GM13976 (cell line): ENCODE measurements at regions not wholly inside any gene's neighbourhood (a gene's known extent, or its start where the extent isn't known, plus 50 kb on each side); places are given as distances from the start of the nearest gene placed in this dataset.
"Not testable (repeated sequence)": the region's sequence is repeated elsewhere in the genome, so short reads cannot be mapped to it uniquely, and the experiment has no call there.

Experiments
- DNase-seq: peaks from one replicate; pipeline ENCODE4 v3.0.0; 2012; ENCODE audit warnings: low spot score
- CTCF ChIP-seq: IDR thresholded peaks from 2 replicates; pipeline ENCODE4 v1.5.1; 2012; ENCODE audit warnings: borderline replicate concordance, mild to moderate bottlenecking; ENCODE audit not compliant: insufficient read depth; ENCODE audit errors: extremely low read depth, missing control alignments, control extremely low read depth
- in situ Hi-C: fragments of 300-500 bp; cut with MboI; formaldehyde crosslinking; loops from one replicate; pipeline ENCODE4 v1.12.0; 2022; ENCODE audit warnings: low sequenced_read_pairs, mixed read lengths, inconsistent platforms; ENCODE audit not compliant: unreplicated experiment

- in situ Hi-C loops: no loop called here
- TF ChIP-seq CTCF: no peak
- no peak for DNase-seq
These were observed 518.1 kb downstream of the UQCRFS1 start for GRCh38 chr19:28694812-28695211.

- in situ Hi-C loops: no loop called here
- TF ChIP-seq CTCF: no peak
- DNase-seq: no peak
These were observed 521.3 kb downstream of the UQCRFS1 start for GRCh38 chr19:28691683-28692082.

GRCh38 chr19:28689464-28689863 lies 523.5 kb downstream of the UQCRFS1 start:
- in situ Hi-C loops, DNase-seq: not testable (repeated sequence)

GRCh38 chr19:28687296-28687695 lies 525.7 kb downstream of the UQCRFS1 start:
- TF ChIP-seq CTCF: no peak
- in situ Hi-C loops: no loop called here
- DNase-seq: no peak

- no peak for DNase-seq
These were observed 526.2 kb downstream of the UQCRFS1 start for GRCh38 chr19:28686756-28687155.

GRCh38 chr19:28685802-28686201 lies 527.1 kb downstream of the UQCRFS1 start:
- no peak for TF ChIP-seq CTCF
- in situ Hi-C loops: no loop called here
- no peak for DNase-seq

More at GRCh38 chr19:28686756-28687155, 526.2 kb downstream of the UQCRFS1 start:
- TF ChIP-seq CTCF: no peak
- in situ Hi-C loops: no loop called here

GRCh38 chr19:28685077-28685476 lies 527.9 kb downstream of the UQCRFS1 start:
- in situ Hi-C loops, DNase-seq: not testable (repeated sequence)

GRCh38 chr19:28680111-28680510 lies 532.8 kb downstream of the UQCRFS1 start:
- no peak for TF ChIP-seq CTCF
- in situ Hi-C loops: no loop called here

More at GRCh38 chr19:28680111-28680510, 532.8 kb downstream of the UQCRFS1 start:
- no peak for DNase-seq
